IMR-90 (cell line): ENCODE measurements at regions not wholly inside any gene's neighbourhood (a gene's known extent, or its start where the extent isn't known, plus 50 kb on each side); places are given as distances from the start of the nearest gene placed in this dataset.

ENCODE experiments used
- ATAC-seq: fragments of 200-7000 bp; cut with Tn5 transposase; 2 replicates; pipeline ENCODE4 v1.9.1; 2020; ENCODE audit warnings: low read depth, mild to moderate bottlenecking, moderate library complexity
- BruUV-seq: library from RNA; stranded (reverse); fragments of 400-500 nt; replicated peaks from 2 replicates; lab custom pipeline; 2021; lab: Mats Ljungman, UMichigan
- CTCF ChIA-PET: fragments of 300-600 bp; formaldehyde crosslinking; extraction: SDS; loops from one replicate; lab custom pipeline; 2021; ENCODE audit warnings: antibody characterized with exemption; lab: Yijun Ruan, JAX
- POLR2A ChIA-PET: fragments of 300-600 bp; sonication (Branson Sonifier 250); formaldehyde crosslinking; loops from one replicate; lab custom pipeline; 2022; ENCODE audit warnings: antibody characterized with exemption; ENCODE audit not compliant: unreplicated experiment; lab: Charles Lee
- DNase-seq: peaks from one replicate; pipeline ENCODE4 v3.0.0; 2013
- H2AFZ ChIP-seq: replicated peaks from 2 replicates; pipeline ENCODE3; 2013; ENCODE audit warnings: low read length, mild to moderate bottlenecking; ENCODE audit not compliant: poor library complexity
- H2AK5ac ChIP-seq: 2 replicates; pipeline ENCODE4 v1.6.1; 2013; ENCODE audit warnings: low read depth, low read length, inconsistent platforms
- H2AK9ac ChIP-seq: replicated peaks from 2 replicates; pipeline ENCODE3; 2013; ENCODE audit warnings: mild to moderate bottlenecking, low read depth, low read length, moderate library complexity; ENCODE audit not compliant: poor library complexity
- H2BK120ac ChIP-seq: 2 replicates; pipeline ENCODE4 v1.6.1; 2013; ENCODE audit warnings: low read depth, low read length, inconsistent platforms
- H2BK15ac ChIP-seq: 3 replicates; pipeline ENCODE4 v1.6.1; 2013; ENCODE audit warnings: low read depth, low read length, inconsistent platforms
- H2BK20ac ChIP-seq: 2 replicates; pipeline ENCODE4 v1.6.1; 2013; ENCODE audit warnings: low read depth, mild to moderate bottlenecking, inconsistent platforms, low read length, moderate library complexity
- H2BK5ac ChIP-seq: 2 replicates; pipeline ENCODE4 v1.6.1; 2013; ENCODE audit warnings: mild to moderate bottlenecking, low read depth, low read length, inconsistent platforms; ENCODE audit not compliant: poor library complexity, severe bottlenecking
- H3K14ac ChIP-seq: replicated peaks from 2 replicates; pipeline ENCODE4 v1.6.1; 2013; ENCODE audit warnings: low read depth, low read length, inconsistent platforms
- H3K18ac ChIP-seq: 2 replicates; pipeline ENCODE4 v1.6.1; 2013; ENCODE audit warnings: low read depth, low read length, control low read depth
- H3K23ac ChIP-seq: 2 replicates; pipeline ENCODE4 v1.6.1; 2013; ENCODE audit warnings: low read depth, low read length, inconsistent platforms
- H3K27ac ChIP-seq: 2 replicates; pipeline ENCODE4 v1.5.1; 2013; ENCODE audit warnings: mild to moderate bottlenecking, control low read depth, low read length; ENCODE audit not compliant: insufficient read depth
- H3K27me3 ChIP-seq: 2 replicates; pipeline ENCODE4 v1.6.1; 2013; ENCODE audit warnings: low read length; ENCODE audit not compliant: control insufficient read depth, insufficient read depth
- H3K36me3 ChIP-seq: 2 replicates; pipeline ENCODE4 v1.6.1; 2013; ENCODE audit warnings: low read length, mixed read lengths; ENCODE audit not compliant: control insufficient read depth, insufficient read depth
- H3K4ac ChIP-seq: 2 replicates; pipeline ENCODE4 v1.6.1; 2013; ENCODE audit warnings: low read depth, low read length, inconsistent platforms
- H3K4me1 ChIP-seq: 2 replicates; pipeline ENCODE4 v1.6.1; 2013; ENCODE audit warnings: low read length, mixed read lengths; ENCODE audit not compliant: control insufficient read depth, insufficient read depth
- H3K4me2 ChIP-seq: 2 replicates; pipeline ENCODE4 v1.6.1; 2013; ENCODE audit warnings: low read depth, mild to moderate bottlenecking, control low read depth, low read length, moderate library complexity
- H3K4me3 ChIP-seq: 2 replicates; pipeline ENCODE4 v1.5.1; 2013; ENCODE audit warnings: low read depth, mild to moderate bottlenecking, control low read depth, low read length, moderate library complexity; ENCODE audit not compliant: insufficient read depth
- H3K56ac ChIP-seq: 2 replicates; pipeline ENCODE4 v1.6.1; 2013; ENCODE audit warnings: low read length, inconsistent platforms; ENCODE audit not compliant: insufficient read depth; ENCODE audit errors: extremely low read depth
- H3K79me1 ChIP-seq, 2 experiments: 2 replicates each; pipeline ENCODE4 v1.6.1; 2013; ENCODE audit warnings: low read length in 2 of 2, inconsistent platforms in 1 of 2, low read depth in 1 of 2
- H3K9ac ChIP-seq: 2 replicates; pipeline ENCODE4 v1.6.1; 2013; ENCODE audit warnings: low read depth, low read length, control low read depth
- H3K9me1 ChIP-seq: 2 replicates; pipeline ENCODE4 v1.6.1; 2013; ENCODE audit warnings: low read length, inconsistent platforms; ENCODE audit not compliant: insufficient read depth
- H3K9me3 ChIP-seq: 2 replicates; pipeline ENCODE4 v1.6.1; 2013; ENCODE audit warnings: low read length; ENCODE audit not compliant: control insufficient read depth, insufficient read depth
- H4K20me1 ChIP-seq: 2 replicates; pipeline ENCODE4 v1.6.1; 2013; ENCODE audit warnings: low read length, inconsistent platforms; ENCODE audit not compliant: insufficient read depth
- H4K5ac ChIP-seq: 2 replicates; pipeline ENCODE4 v1.6.1; 2013; ENCODE audit warnings: mild to moderate bottlenecking, low read depth, low read length, control low read depth
- H4K8ac ChIP-seq, 2 experiments: 2 replicates each; pipeline ENCODE4 v1.6.1; 2013; ENCODE audit warnings: low read depth in 2 of 2, low read length in 2 of 2, control low read depth in 1 of 2, inconsistent platforms in 1 of 2
- H4K91ac ChIP-seq: 2 replicates; pipeline ENCODE4 v1.6.1; 2013; ENCODE audit warnings: low read depth, low read length, inconsistent platforms; ENCODE audit not compliant: insufficient read depth
- CHD1 ChIP-seq: IDR thresholded peaks from 2 replicates; pipeline ENCODE4 v1.6.1; 2012; ENCODE audit warnings: low read depth, low read length, improper control_type of control experiment
- CTCF ChIP-seq: conservative IDR thresholded peaks from 2 replicates; pipeline ENCODE4 v1.5.1; 2012; ENCODE audit warnings: mild to moderate bottlenecking, low read depth, low read length, improper control_type of control experiment
- ELK1 ChIP-seq: fragments of 150-350 bp; IDR thresholded peaks from 2 replicates; pipeline ENCODE4 v1.6.1; 2016; ENCODE audit warnings: low read depth, mild to moderate bottlenecking, low read length, moderate library complexity, borderline replicate concordance
- MAFK ChIP-seq: IDR thresholded peaks from 2 replicates; pipeline ENCODE4 v1.6.1; 2012; ENCODE audit warnings: low read depth, low read length, improper control_type of control experiment
- MXI1 ChIP-seq: IDR thresholded peaks from 2 replicates; pipeline ENCODE4 v1.6.1; 2012; ENCODE audit warnings: low read depth, mild to moderate bottlenecking, low read length, moderate library complexity, borderline replicate concordance
- POLR2A ChIP-seq: IDR thresholded peaks from 2 replicates; pipeline ENCODE4 v1.6.1; 2012; ENCODE audit warnings: mild to moderate bottlenecking, low read depth, low read length
- RAD21 ChIP-seq: IDR thresholded peaks from 2 replicates; pipeline ENCODE4 v1.6.1; 2012; ENCODE audit warnings: low read length, improper control_type of control experiment
- RFX5 ChIP-seq: IDR thresholded peaks from 2 replicates; pipeline ENCODE4 v1.8.0; 2012; ENCODE audit warnings: low read depth, mild to moderate bottlenecking, low read length, moderate library complexity
- WGBS, 2 experiments: methylation state at CpG; one replicate each; pipeline versions ENCODE4 v1.1.5 to v1.1.7; 2013; ENCODE audit warnings: missing lambda C conversion rate in 2 of 2; ENCODE audit not compliant: insufficient read length in 1 of 2; ENCODE audit errors: extremely low coverage in 2 of 2; 5-methylcytosine and 5-hydroxymethylcytosine counted together
- dilution Hi-C: fragments of 300-500 bp; cut with HindIII; formaldehyde crosslinking; loops from one replicate; pipeline ENCODE4 v1.14.3; 2018; ENCODE audit warnings: low sequenced_read_pairs; ENCODE audit not compliant: unreplicated experiment
- in situ Hi-C: fragments of 300-500 bp; cut with MboI; formaldehyde crosslinking; loops from 3 replicates; pipeline ENCODE4 v1.14.3; 2019; ENCODE audit warnings: low sequenced_read_pairs, inconsistent platforms, mixed read lengths
- intact Hi-C: fragments of 100-400 bp; cut with micrococcal nuclease; formaldehyde crosslinking; loops from 2 replicates; pipeline ENCODE4 v1.10.0; 2022

GRCh38 chr12:88736031-88736430, 155.8 kb upstream of the KITLG start:
- Histone ChIP-seq H2BK5ac (no peak overlapping the region), H3K27me3 (no peaks in the 10 kb centered on the region), H3K9ac (no peak overlapping the region), H3K56ac (no peak overlapping the region), H4K20me1 (no peaks in the 10 kb centered on the region), H2BK15ac (no peak overlapping the region), H3K4ac (no peak overlapping the region), H3K9me3 (no peaks in the 10 kb centered on the region), H3K36me3 (no peaks in the 10 kb centered on the region), H3K23ac (no peak overlapping the region), H4K5ac (no peak overlapping the region), H3K18ac (no peak overlapping the region), H2AFZ (no peak overlapping the region), H3K4me1 (no peaks in the 10 kb centered on the region; the same call in 1 of the 2 replicates), H4K8ac (no peak overlapping the region), H2AK5ac (no peak overlapping the region), H4K91ac (no peak overlapping the region), H2BK20ac (no peak overlapping the region), H2BK120ac (no peak overlapping the region), H3K4me3 (no peak overlapping the region), H3K9me1 (no peaks in the 10 kb centered on the region), H3K14ac (no peak overlapping the region), H2AK9ac (no peak overlapping the region), H3K4me2 (no peak overlapping the region), H3K79me1 (no peaks in the 10 kb centered on the region), H3K27ac (no peak overlapping the region)
- no TSS peak for BruUV-seq
- in situ Hi-C loops (no loop called here), intact Hi-C loops (no loop called here), dilution Hi-C loops (no loop called here)
- DNase-seq (no peak), ATAC-seq (no peak)
- TF ChIP-seq MXI1: no peak
- no peak for TF ChIP-seq RFX5
- TF ChIP-seq POLR2A: no peak
- peak; percentile 28; the same call in 1 of the 2 replicates for TF ChIP-seq MAFK
- TF ChIP-seq CTCF: no peak
- no peak for TF ChIP-seq RAD21
- no peak for TF ChIP-seq ELK1
- no peak for TF ChIP-seq CHD1
- ChIA-PET POLR2A (no interaction called here), CTCF (no interaction called here)
- WGBS, 2 experiments: no CpG with 5 or more reads among the region's 1 CpG
